Left ventricle myocardium inferior (tissue), 1 donor: ENCODE measurements at regions not wholly inside any gene's neighbourhood (a gene's known extent, or its start where the extent isn't known, plus 50 kb on each side); places are given as distances from the start of the nearest gene placed in this dataset.

Experiments
- DNase-seq: peaks from one replicate; pipeline ENCODE4 v3.0.0-alpha.2; 2020
- H3K27ac ChIP-seq: fragments of 200-600 bp; replicated peaks from 2 replicates; pipeline ENCODE4 v1.8.0; 2021
- H3K27me3 ChIP-seq: fragments of 200-600 bp; 2 replicates; pipeline ENCODE4 v1.8.0; 2021; ENCODE audit warnings: low read depth
- H3K36me3 ChIP-seq: fragments of 200-600 bp; 2 replicates; pipeline ENCODE4 v1.8.0; 2021
- H3K4me1 ChIP-seq: fragments of 200-600 bp; 2 replicates; pipeline ENCODE4 v1.8.0; 2021
- H3K4me3 ChIP-seq: fragments of 200-600 bp; 2 replicates; pipeline ENCODE4 v1.8.0; 2021; ENCODE audit warnings: mild to moderate bottlenecking, moderate library complexity
- H3K9me3 ChIP-seq: fragments of 200-600 bp; replicated peaks from 2 replicates; pipeline ENCODE4 v1.8.0; 2021
- CTCF ChIP-seq: fragments of 200-600 bp; IDR thresholded peaks from 2 replicates; pipeline ENCODE4 v1.8.0; 2021; ENCODE audit warnings: antibody characterized with exemption, mild to moderate bottlenecking, borderline replicate concordance
- intact Hi-C: fragments of 100-400 bp; cut with micrococcal nuclease; formaldehyde crosslinking; loops from one replicate; pipeline ENCODE4 v1.11.0; 2022
- donor health status: DM: no; HTN: yes; CAD: no; lungs with severe emphysema.

DNA sequence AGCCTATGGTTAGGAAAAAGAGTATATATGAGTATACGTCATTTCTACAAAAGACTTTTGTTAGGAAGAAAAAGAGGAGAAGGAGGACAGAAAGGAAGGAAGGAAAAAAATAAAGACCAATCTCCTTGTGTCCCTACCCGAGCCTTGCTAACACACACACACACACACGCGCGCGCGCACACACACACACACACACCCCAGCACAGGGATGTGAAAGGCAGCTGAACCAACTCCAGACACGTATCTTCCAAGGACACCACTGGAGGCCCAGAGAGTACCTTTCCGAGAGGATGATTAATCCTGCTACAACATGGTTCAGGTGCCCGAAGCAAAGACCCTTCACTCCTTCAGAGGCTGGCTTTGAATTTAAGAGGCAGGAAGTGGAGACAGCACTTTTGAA, 56.9 kb upstream of the GALNT10 start:
- no peak overlapping the region for H3K27ac ChIP-seq
- DNase-seq = no peak
- no peaks in the 10 kb centered on the region for H3K27me3 ChIP-seq
- peaks cover 27% of the 10 kb centered on the region for H3K4me1 ChIP-seq
- TF ChIP-seq CTCF = no peak
- intact Hi-C loops = no loop called here
- H3K4me3 ChIP-seq = no peak overlapping the region
- no peaks in the 10 kb centered on the region for H3K9me3 ChIP-seq
- no peaks in the 10 kb centered on the region for H3K36me3 ChIP-seq

- no peaks in the 10 kb centered on the region for H3K36me3 ChIP-seq
- intact Hi-C loops = no loop called here
- H3K27ac ChIP-seq = no peak overlapping the region
- no peak for TF ChIP-seq CTCF
- no peaks in the 10 kb centered on the region for H3K9me3 ChIP-seq
- no peak overlapping the region for H3K4me3 ChIP-seq
- no peak for DNase-seq
- H3K27me3 ChIP-seq = no peaks in the 10 kb centered on the region
- peaks cover 36% of the 10 kb centered on the region for H3K4me1 ChIP-seq
Measured at GRCh38 chr5:154134499-154134898, 56.0 kb upstream of the GALNT10 start.

DNA sequence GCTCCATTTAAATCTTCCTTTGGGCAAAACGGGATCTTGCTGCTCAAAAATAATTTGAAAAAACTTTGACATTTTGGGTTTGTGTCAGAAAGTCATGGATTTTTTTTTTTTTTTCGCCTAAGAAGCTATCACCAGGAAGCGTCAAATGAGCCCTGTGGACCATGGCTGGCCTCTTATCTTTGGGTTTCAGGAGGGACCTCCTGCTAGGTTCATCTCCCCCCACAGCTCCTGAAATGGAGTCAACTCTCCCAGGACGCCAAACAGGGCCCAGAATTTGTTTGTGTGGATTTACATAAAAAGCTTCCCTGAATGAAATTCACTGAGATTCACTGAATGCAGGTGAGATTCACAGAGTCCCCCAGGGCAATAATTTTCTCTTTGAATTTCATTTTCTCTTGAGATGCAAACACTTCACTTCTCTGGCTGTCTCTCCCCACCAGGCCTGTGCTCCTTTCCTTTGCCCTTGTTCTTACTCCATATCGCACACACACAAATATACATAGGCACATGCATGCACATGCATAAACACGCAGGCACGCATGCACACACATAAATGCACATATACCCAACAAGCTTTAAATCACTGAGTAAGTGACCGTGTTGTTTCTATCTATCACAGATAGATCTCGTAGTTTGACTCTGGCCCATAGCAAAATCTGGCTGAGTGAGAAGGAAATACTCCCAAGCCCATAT, 55.3 kb upstream of the GALNT10 start:
- intact Hi-C loops = no loop called here
- no peak for DNase-seq
- Histone ChIP-seq H3K27ac (no peak overlapping the region), H3K9me3 (no peaks in the 10 kb centered on the region), H3K4me3 (no peak overlapping the region), H3K27me3 (no peaks in the 10 kb centered on the region), H3K4me1 (peaks cover 42% of the 10 kb centered on the region), H3K36me3 (no peaks in the 10 kb centered on the region)
- TF ChIP-seq CTCF = no peak

GRCh38 chr5:154136141-154136540, 54.4 kb upstream of the GALNT10 start:
- H3K9me3 ChIP-seq = no peaks in the 10 kb centered on the region
- no peaks in the 10 kb centered on the region for H3K36me3 ChIP-seq
- no peak for DNase-seq
- peaks cover 42% of the 10 kb centered on the region for H3K4me1 ChIP-seq
- no peak overlapping the region for H3K27ac ChIP-seq
- no peak for TF ChIP-seq CTCF
- intact Hi-C loops = no loop called here
- H3K4me3 ChIP-seq = no peak overlapping the region
- H3K27me3 ChIP-seq = no peaks in the 10 kb centered on the region

DNA sequence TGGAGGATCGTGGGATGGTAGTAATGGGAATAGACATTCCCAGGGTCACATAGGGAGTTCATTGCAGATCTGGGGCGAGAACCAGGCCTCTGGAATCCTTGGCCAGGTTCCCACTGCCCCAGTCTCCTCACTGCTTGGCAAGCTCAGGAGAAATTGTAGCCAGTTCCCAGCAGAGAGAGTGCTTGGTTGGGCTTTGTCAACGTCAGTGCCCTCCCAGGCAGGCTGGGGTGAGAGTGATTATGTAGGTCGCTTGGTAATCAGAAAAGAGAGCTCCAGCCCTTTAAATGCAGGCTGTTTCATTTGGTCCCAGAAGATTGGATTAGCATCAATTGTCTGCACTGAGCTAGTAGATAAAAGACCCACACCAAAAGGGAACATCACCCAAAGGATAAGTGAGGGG, 51.8 kb upstream of the GALNT10 start:
- Histone ChIP-seq H3K27ac (peak overlapping the region; percentile 87), H3K36me3 (no peaks in the 10 kb centered on the region), H3K27me3 (no peaks in the 10 kb centered on the region), H3K4me3 (no peak overlapping the region), H3K4me1 (peaks cover 55% of the 10 kb centered on the region), H3K9me3 (no peaks in the 10 kb centered on the region)
- intact Hi-C loops = no loop called here
- TF ChIP-seq CTCF = no peak
- peak; percentile 73 for DNase-seq

DNA sequence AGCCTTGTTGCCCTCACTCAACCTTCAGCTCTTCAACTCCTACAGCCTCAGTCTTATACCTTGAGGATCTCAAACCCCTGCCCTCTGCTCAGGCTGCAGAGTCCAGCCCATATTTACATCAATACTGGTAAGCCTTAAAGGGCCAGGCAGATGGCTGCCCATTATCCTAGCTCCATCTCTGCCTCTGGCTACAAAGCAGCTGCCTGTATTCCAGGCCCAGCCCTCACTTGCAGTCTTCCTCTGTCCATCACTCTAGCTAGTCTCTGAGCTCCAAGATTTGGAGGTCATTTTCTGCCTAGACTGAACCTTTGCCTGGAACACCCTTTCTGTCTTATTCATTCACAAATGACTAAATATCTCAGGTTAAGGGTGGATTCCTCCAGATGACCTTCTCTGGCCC, 50.2 kb upstream of the GALNT10 start:
- intact Hi-C loops = no loop called here
- H3K4me3 ChIP-seq = no peak overlapping the region
- DNase-seq = no peak
- peak overlapping the region; percentile 87 for H3K27ac ChIP-seq
- H3K4me1 ChIP-seq = peaks cover 72% of the 10 kb centered on the region
- no peaks in the 10 kb centered on the region for H3K27me3 ChIP-seq
- H3K9me3 ChIP-seq = no peaks in the 10 kb centered on the region
- TF ChIP-seq CTCF = no peak
- no peaks in the 10 kb centered on the region for H3K36me3 ChIP-seq
